Lower leg skin (tissue), 3 donors: ENCODE measurements at regions not wholly inside any gene's neighbourhood (a gene's known extent, or its start where the extent isn't known, plus 50 kb on each side); places are given as distances from the start of the nearest gene placed in this dataset.

Source experiments
- POLR2A ChIP-seq, 2 donors: fragments of 450-650 bp; IDR thresholded peaks; one replicate each; pipeline ENCODE4 v1.6.1; 2016 to 2017; ENCODE audit warnings: antibody characterized with exemption in 2 of 2, mild to moderate bottlenecking in 1 of 2, moderate library complexity in 1 of 2
- TF ChIP-seq, protein P1 (sequence below), 3 donors: fragments of 450-650 bp; IDR thresholded peaks; one replicate each; pipeline ENCODE4 v1.5.1; 2016; ENCODE audit warnings: antibody characterized with exemption in 3 of 3, mild to moderate bottlenecking in 3 of 3, moderate library complexity in 2 of 3

DNA sequence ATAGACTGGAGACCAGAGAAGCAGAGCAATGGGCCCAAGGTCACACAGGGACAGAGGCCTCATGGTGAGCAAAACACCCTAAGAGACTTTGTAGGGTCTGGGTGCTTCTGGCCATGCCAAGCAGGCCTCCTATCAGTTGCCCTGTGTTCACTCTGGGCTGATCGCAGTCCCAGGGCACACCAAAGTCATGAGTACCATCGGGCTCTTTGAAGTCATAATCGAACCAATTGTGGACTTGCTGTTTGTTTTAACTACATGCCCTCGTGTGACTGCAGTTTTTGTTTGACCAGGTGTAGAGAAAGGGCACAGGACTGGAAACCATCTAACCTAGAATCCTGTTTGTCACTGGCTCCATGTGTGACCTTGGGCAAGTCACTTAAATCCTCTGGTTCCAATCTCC is 172.5 kb upstream of the CPEB2 start:
- TF ChIP-seq, protein P1, sequence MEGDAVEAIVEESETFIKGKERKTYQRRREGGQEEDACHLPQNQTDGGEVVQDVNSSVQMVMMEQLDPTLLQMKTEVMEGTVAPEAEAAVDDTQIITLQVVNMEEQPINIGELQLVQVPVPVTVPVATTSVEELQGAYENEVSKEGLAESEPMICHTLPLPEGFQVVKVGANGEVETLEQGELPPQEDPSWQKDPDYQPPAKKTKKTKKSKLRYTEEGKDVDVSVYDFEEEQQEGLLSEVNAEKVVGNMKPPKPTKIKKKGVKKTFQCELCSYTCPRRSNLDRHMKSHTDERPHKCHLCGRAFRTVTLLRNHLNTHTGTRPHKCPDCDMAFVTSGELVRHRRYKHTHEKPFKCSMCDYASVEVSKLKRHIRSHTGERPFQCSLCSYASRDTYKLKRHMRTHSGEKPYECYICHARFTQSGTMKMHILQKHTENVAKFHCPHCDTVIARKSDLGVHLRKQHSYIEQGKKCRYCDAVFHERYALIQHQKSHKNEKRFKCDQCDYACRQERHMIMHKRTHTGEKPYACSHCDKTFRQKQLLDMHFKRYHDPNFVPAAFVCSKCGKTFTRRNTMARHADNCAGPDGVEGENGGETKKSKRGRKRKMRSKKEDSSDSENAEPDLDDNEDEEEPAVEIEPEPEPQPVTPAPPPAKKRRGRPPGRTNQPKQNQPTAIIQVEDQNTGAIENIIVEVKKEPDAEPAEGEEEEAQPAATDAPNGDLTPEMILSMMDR (IDR thresholded peaks at IDR 0.05) = no peak
- TF ChIP-seq POLR2A (IDR thresholded peaks at IDR 0.05) = no peak
